ENCODE measurements at regions not wholly inside any gene's neighbourhood (a gene's known extent, or its start where the extent isn't known, plus 50 kb on each side); places are given as distances from the start of the nearest gene placed in this dataset.

DNA sequence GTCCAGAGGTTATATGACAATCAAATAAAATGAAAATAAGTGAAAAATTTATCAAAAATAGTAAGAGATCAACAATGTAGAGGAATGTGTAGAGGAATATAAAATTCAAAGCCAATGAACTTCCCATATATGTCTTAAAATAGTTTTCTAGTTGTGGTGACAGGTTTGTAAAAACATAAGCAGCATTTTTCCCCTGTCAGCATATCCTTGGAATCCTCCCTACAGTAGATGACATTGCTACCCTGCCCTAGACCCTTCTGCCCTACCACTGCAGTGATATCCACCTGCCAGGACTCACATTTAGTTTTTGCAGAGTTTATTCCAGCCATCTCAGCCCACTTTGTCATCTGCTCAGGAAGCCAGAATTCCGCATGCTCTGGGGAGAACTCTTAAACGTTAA is 842.0 kb downstream of the RPS29 start:
- TF ChIP-seq TCF7L2 (IDR thresholded peaks at IDR 0.05; ENCODE audit: borderline replicate concordance, extremely low read depth, insufficient read depth, insufficient read length) (no peak), SP1 (IDR thresholded peaks at IDR 0.05; ENCODE audit: low read depth) (no peak), EZH2 (IDR thresholded peaks at IDR 0.05) (no peak), EZH2phosphoT487 (IDR thresholded peaks at IDR 0.05; ENCODE audit: borderline replicate concordance) (no peak)
- POLR2A ChIA-PET: no interaction called here

DNA sequence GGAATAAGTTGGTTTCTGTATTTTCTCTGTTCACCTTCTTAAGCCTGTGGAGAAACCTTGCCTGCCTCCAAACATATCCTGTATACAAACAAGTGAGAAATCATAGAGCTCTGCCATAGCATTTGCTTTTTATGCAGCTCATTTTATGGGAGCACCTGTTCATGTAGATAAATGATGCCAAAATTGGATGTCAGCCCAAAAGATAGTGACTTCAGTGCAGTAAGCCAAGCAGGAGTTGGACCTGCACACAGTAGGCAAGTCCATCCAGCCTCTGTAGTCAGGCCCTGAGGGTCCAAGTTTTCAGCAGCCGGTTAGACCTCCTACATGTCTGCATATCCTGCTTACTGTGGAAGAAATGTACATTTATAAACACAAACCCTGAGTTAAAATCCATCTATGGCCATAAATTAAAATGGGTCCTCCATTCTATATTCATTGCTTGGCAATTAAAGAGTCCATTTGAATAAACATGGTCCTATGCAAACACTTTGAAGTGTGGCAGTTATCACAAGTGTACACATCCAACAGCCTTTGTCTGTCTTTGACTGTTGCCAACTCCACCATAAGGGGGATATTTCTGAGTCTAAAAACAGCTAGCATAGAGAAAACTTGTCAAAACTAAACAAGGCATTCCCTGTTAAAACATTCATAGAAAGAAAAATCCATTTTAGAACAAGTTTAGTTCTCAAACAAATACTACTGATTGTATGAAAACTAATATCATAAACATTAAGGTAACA is 847.8 kb downstream of the RPS29 start:
- CTCF ChIA-PET: no interaction called here

More for the DNA sequence above, 842.0 kb downstream of the RPS29 start:
- Histone ChIP-seq H3K36me3 (ENCODE audit: control insufficient read depth in 1 of 2, insufficient read depth in 2 of 2, low read length in 2 of 2) (no peaks in the 10 kb centered on the region), H4K20me1 (ENCODE audit: insufficient read depth) (no peaks in the 10 kb centered on the region), H3K27ac (ENCODE audit: low read depth, low read length) (no peak overlapping the region), H3K9ac (ENCODE audit: low read length) (no peak overlapping the region), H3K9me2 (ENCODE audit: insufficient read depth) (no peaks in the 10 kb centered on the region), H3K27me3 (ENCODE audit: insufficient read depth, low read length) (no peaks in the 10 kb centered on the region), H2AFZ (ENCODE audit: low read depth, low read length, poor library complexity, severe bottlenecking) (no peak overlapping the region), H3K4me2 (ENCODE audit: low read length) (no peak overlapping the region), H3K4me1 (ENCODE audit: control insufficient read depth in 1 of 2, insufficient read depth in 2 of 2, low read length in 2 of 2) (no peaks in the 10 kb centered on the region), H3K79me2 (ENCODE audit: insufficient read depth, low read length) (no peaks in the 10 kb centered on the region), H3K9me3 (ENCODE audit: control insufficient read depth in 1 of 2, insufficient read depth in 1 of 2, low read depth in 1 of 2, low read length in 2 of 2) (no peaks in the 10 kb centered on the region), H3K4me3 (replicated peaks in 1 of 2; ENCODE audit: low read depth in 1 of 2, low read length in 2 of 2) (no peak overlapping the region)
- intact Hi-C loops (cut with micrococcal nuclease): no loop called here
- DNase-seq (ENCODE audit: low read depth, low spot score): no peak
- ChIA-PET CTCF (no interaction called here), RAD21 (ENCODE audit: low non-redundant PET in 1 of 2, low total read pairs in 2 of 2, uncharacterized antibody in 2 of 2, unreplicated experiment in 2 of 2) (no interaction called here)
- BruUV-seq (replicated peaks): no TSS peak
- no peak for ATAC-seq

More for the DNA sequence above, 847.8 kb downstream of the RPS29 start:
- no peaks in the 10 kb centered on the region for H4K20me1 ChIP-seq (ENCODE audit: insufficient read depth)
- no peak overlapping the region for H2AFZ ChIP-seq (ENCODE audit: low read depth, low read length, poor library complexity, severe bottlenecking)
- no peaks in the 10 kb centered on the region for H3K9me3 ChIP-seq (ENCODE audit: control insufficient read depth in 1 of 2, insufficient read depth in 1 of 2, low read depth in 1 of 2, low read length in 2 of 2)
- H3K4me3 ChIP-seq (replicated peaks in 1 of 2; ENCODE audit: low read depth in 1 of 2, low read length in 2 of 2): no peak overlapping the region
- no peaks in the 10 kb centered on the region for H3K9me2 ChIP-seq (ENCODE audit: insufficient read depth)
- POLR2A ChIA-PET: no interaction called here
- intact Hi-C loops (cut with micrococcal nuclease): no loop called here
- H3K4me1 ChIP-seq (ENCODE audit: control insufficient read depth in 1 of 2, insufficient read depth in 2 of 2, low read length in 2 of 2): no peaks in the 10 kb centered on the region
- no peak for TF ChIP-seq EZH2phosphoT487 (IDR thresholded peaks at IDR 0.05; ENCODE audit: borderline replicate concordance)
- no peak for TF ChIP-seq EZH2 (IDR thresholded peaks at IDR 0.05)
- TF ChIP-seq YY1 (IDR thresholded peaks at IDR 0.05; ENCODE audit: extremely low read depth, insufficient replicate concordance, low read depth, low read length): no peak
- no peak for TF ChIP-seq ZNF274 (IDR thresholded peaks at IDR 0.05; ENCODE audit: low read depth, low read length)
- no peak for TF ChIP-seq FOSL1 (IDR thresholded peaks at IDR 0.05; ENCODE audit: low read depth)
- TF ChIP-seq POLR2AphosphoS5 (IDR thresholded peaks at IDR 0.05; ENCODE audit: low read depth, low read length): no peak
- TF ChIP-seq, protein P1, sequence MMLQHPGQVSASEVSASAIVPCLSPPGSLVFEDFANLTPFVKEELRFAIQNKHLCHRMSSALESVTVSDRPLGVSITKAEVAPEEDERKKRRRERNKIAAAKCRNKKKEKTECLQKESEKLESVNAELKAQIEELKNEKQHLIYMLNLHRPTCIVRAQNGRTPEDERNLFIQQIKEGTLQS (IDR thresholded peaks at IDR 0.05): no peak
- no peak for TF ChIP-seq SP1 (IDR thresholded peaks at IDR 0.05; ENCODE audit: low read depth)
- TF ChIP-seq, protein P2, sequence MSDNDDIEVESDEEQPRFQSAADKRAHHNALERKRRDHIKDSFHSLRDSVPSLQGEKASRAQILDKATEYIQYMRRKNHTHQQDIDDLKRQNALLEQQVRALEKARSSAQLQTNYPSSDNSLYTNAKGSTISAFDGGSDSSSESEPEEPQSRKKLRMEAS (IDR thresholded peaks at IDR 0.05): no peak
- no peak overlapping the region for H3K9ac ChIP-seq (ENCODE audit: low read length)
- no peak overlapping the region for H3K4me2 ChIP-seq (ENCODE audit: low read length)
- no peak for ATAC-seq
- BruUV-seq (replicated peaks): no TSS peak
- H3K27ac ChIP-seq (ENCODE audit: low read depth, low read length): no peak overlapping the region
- no peaks in the 10 kb centered on the region for H3K27me3 ChIP-seq (ENCODE audit: insufficient read depth, low read length)
- no peak for DNase-seq (ENCODE audit: low read depth, low spot score)
- H3K36me3 ChIP-seq (ENCODE audit: control insufficient read depth in 1 of 2, insufficient read depth in 2 of 2, low read length in 2 of 2): no peaks in the 10 kb centered on the region
- no peaks in the 10 kb centered on the region for H3K79me2 ChIP-seq (ENCODE audit: insufficient read depth, low read length)
- RAD21 ChIA-PET (ENCODE audit: low non-redundant PET in 1 of 2, low total read pairs in 2 of 2, uncharacterized antibody in 2 of 2, unreplicated experiment in 2 of 2): no interaction called here
